ES-I3 (cell line): ENCODE measurements at regions not wholly inside any gene's neighbourhood (a gene's known extent, or its start where the extent isn't known, plus 50 kb on each side); places are given as distances from the start of the nearest gene placed in this dataset.
"Not testable (repeated sequence)": the region's sequence is repeated elsewhere in the genome, so short reads cannot be mapped to it uniquely, and the experiment has no call there.

ENCODE experiments used
- H3K36me3 ChIP-seq: 2 replicates; pipeline ENCODE4 v1.6.1; 2013; ENCODE audit warnings: mild to moderate bottlenecking, low read length, control low read depth, moderate library complexity; ENCODE audit not compliant: insufficient read depth
- H3K4me1 ChIP-seq: 2 replicates; pipeline ENCODE4 v1.6.1; 2013; ENCODE audit warnings: mild to moderate bottlenecking, control low read depth, low read length; ENCODE audit not compliant: insufficient read depth
- H3K9ac ChIP-seq: 2 replicates; pipeline ENCODE4 v1.6.1; 2013; ENCODE audit warnings: low read depth, mild to moderate bottlenecking, low read length, moderate library complexity
- H3K9me3 ChIP-seq: 2 replicates; pipeline ENCODE4 v1.6.1; 2013; ENCODE audit warnings: mild to moderate bottlenecking, low read length, moderate library complexity; ENCODE audit not compliant: control insufficient read depth, insufficient read depth

GRCh38 chr4:167775375-167775774, 317.0 kb upstream of the ANXA10 start:
- H3K4me1 ChIP-seq: no peaks in the 10 kb centered on the region
- H3K9me3 ChIP-seq: no peaks in the 10 kb centered on the region
- H3K9ac ChIP-seq: no peak overlapping the region
- H3K36me3 ChIP-seq: no peaks in the 10 kb centered on the region

- Histone ChIP-seq H3K9me3 (no peaks in the 10 kb centered on the region), H3K36me3 (no peaks in the 10 kb centered on the region), H3K9ac (no peak overlapping the region), H3K4me1 (no peaks in the 10 kb centered on the region)
Observed at GRCh38 chr4:167779280-167779679, 313.1 kb upstream of the ANXA10 start.

GRCh38 chr4:167779864-167780263, 312.5 kb upstream of the ANXA10 start:
- Histone ChIP-seq H3K9ac (no peak overlapping the region), H3K36me3 (no peaks in the 10 kb centered on the region), H3K9me3 (no peaks in the 10 kb centered on the region), H3K4me1 (no peaks in the 10 kb centered on the region)

- Histone ChIP-seq H3K9me3 (no peaks in the 10 kb centered on the region), H3K4me1 (no peaks in the 10 kb centered on the region), H3K36me3 (no peaks in the 10 kb centered on the region), H3K9ac (no peak overlapping the region)
Observed at GRCh38 chr4:167784826-167785225, 307.5 kb upstream of the ANXA10 start.

GRCh38 chr4:167785523-167785922, 306.8 kb upstream of the ANXA10 start:
- no peaks in the 10 kb centered on the region for H3K4me1 ChIP-seq
- no peaks in the 10 kb centered on the region for H3K36me3 ChIP-seq
- H3K9me3 ChIP-seq: no peaks in the 10 kb centered on the region
- H3K9ac ChIP-seq: no peak overlapping the region

DNA sequence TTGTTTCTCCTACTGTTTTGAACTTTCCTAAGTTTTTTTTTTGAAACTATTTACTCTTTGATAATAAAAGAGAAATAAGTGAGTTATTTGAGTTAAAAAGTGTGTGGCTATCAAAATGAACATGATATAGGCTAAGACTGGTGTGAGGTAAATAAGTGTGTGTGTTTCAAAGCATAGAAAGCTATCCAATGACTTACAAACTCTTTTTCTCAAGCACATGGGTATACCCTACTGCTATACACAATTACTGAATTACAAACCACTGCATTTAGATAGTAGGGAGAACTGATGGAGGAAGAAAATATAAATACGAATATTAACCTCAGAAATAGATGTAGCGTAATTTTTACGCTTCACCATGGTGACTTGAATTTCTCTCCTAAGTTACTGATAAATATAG, 305.8 kb upstream of the ANXA10 start:
- Histone ChIP-seq H3K9ac (no peak overlapping the region), H3K36me3 (no peaks in the 10 kb centered on the region), H3K9me3 (no peaks in the 10 kb centered on the region), H3K4me1 (no peaks in the 10 kb centered on the region)

GRCh38 chr4:167787231-167787630, 305.1 kb upstream of the ANXA10 start:
- no peaks in the 10 kb centered on the region for H3K9me3 ChIP-seq
- no peaks in the 10 kb centered on the region for H3K4me1 ChIP-seq
- H3K9ac ChIP-seq: no peak overlapping the region
- no peaks in the 10 kb centered on the region for H3K36me3 ChIP-seq

- Histone ChIP-seq H3K9me3 (no peaks in the 10 kb centered on the region), H3K9ac (no peak overlapping the region), H3K36me3 (no peaks in the 10 kb centered on the region), H3K4me1 (peaks cover 2% of the 10 kb centered on the region; the same call in 1 of the 2 replicates)
Observed at GRCh38 chr4:167802463-167803212, 289.7 kb upstream of the ANXA10 start.

DNA sequence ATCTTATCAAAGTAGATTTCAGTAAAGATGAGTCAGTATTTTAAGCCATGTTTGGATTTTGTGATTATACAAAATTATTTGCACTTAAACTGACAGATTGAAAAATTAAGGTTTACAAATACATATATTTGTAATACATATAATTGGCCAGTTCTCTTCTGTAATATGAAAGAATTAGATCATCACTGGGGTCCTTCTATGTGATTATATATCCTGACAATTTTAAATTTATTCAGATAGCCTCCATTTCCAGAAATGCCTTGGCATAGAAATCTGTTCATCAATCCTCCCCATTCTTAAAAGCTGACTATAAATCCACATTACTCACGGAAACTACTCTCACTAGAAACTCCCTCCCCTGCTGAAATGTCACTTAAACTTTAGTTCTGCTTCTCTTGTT, 280.4 kb upstream of the ANXA10 start:
- H3K36me3 ChIP-seq: no peaks in the 10 kb centered on the region
- H3K9ac ChIP-seq: no peak overlapping the region
- peaks cover 8% of the 10 kb centered on the region; the same call in 1 of the 2 replicates for H3K9me3 ChIP-seq
- H3K4me1 ChIP-seq: peaks cover 4% of the 10 kb centered on the region; the same call in 1 of the 2 replicates

DNA sequence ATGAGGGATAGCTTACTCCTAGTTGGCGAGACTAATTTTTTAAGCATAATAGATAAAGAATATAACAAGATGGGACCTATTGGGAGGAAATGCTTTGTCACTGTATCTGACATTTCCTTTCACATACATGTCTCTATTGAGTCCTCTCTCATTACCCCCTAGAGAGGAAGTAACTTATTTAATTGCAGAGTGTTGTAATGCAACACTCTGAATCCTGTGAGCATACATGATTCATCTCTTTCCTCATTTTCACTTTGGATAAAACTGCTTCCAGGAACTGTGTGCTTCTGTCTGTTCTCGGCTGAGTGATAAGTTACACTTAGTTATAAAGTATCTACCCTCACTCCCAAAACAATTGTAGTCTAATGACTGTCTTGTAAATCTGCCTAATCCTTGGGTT, 266.1 kb upstream of the ANXA10 start:
- H3K9ac ChIP-seq: no peak overlapping the region
- peaks cover 2% of the 10 kb centered on the region for H3K9me3 ChIP-seq
- peaks cover 9% of the 10 kb centered on the region for H3K4me1 ChIP-seq
- H3K36me3 ChIP-seq: no peaks in the 10 kb centered on the region; the same call in 1 of the 2 replicates

DNA sequence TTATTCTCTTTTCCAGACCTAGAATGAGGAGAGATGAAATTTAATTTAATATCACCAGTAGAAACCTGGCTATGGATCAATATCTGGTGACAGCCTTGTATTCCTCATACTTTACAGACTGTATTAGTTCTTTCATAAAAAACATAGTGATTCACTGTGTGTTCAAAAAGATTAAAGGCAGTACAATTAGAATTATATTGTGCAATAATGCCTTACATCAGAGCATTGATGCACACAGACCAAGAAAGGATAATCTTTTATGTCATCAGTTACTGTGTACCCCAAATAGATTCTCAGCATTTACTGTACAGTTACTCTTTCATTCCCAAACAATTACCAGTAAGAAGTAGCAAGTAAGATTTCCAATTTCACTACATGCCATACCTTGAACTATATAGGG, 260.5 kb upstream of the ANXA10 start:
- no peaks in the 10 kb centered on the region for H3K9me3 ChIP-seq
- no peaks in the 10 kb centered on the region for H3K4me1 ChIP-seq
- H3K9ac ChIP-seq: no peak overlapping the region
- H3K36me3 ChIP-seq: no peaks in the 10 kb centered on the region

GRCh38 chr4:167838686-167839085, 253.7 kb upstream of the ANXA10 start:
- no peaks in the 10 kb centered on the region for H3K36me3 ChIP-seq
- no peaks in the 10 kb centered on the region for H3K4me1 ChIP-seq
- H3K9me3 ChIP-seq: 0 out of 2 replicates have a peak, but pooled peaks cover 2% of the 10 kb centered on the region
- no peak overlapping the region for H3K9ac ChIP-seq

- H3K9ac ChIP-seq: no peak overlapping the region
- H3K9me3 ChIP-seq: 0 out of 2 replicates have a peak, but pooled peaks cover 2% of the 10 kb centered on the region
- H3K36me3 ChIP-seq: no peaks in the 10 kb centered on the region
- no peaks in the 10 kb centered on the region for H3K4me1 ChIP-seq
Observed at GRCh38 chr4:167842487-167842886, 249.8 kb upstream of the ANXA10 start.

DNA sequence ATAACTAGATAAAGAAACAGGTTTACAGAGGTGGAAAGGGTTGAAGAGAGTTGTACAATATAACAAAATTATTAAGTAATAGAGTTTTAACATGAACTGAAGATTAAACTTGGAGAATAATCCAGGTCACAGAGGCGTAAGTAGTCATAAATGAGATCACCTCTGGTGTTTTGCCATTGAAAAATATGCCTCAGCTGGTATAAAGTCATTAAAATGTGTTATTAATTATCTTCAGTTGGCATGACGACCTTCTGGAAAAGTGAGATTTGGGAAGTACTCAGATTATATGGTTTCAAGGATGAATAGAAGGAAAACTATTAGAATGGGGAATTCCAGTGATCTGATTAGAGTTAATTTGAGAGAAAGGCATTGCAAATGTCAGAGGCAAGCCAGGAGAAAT, 237.5 kb upstream of the ANXA10 start:
- Histone ChIP-seq H3K9me3 (no peaks in the 10 kb centered on the region), H3K4me1 (no peaks in the 10 kb centered on the region), H3K9ac (no peak overlapping the region), H3K36me3 (no peaks in the 10 kb centered on the region)

DNA sequence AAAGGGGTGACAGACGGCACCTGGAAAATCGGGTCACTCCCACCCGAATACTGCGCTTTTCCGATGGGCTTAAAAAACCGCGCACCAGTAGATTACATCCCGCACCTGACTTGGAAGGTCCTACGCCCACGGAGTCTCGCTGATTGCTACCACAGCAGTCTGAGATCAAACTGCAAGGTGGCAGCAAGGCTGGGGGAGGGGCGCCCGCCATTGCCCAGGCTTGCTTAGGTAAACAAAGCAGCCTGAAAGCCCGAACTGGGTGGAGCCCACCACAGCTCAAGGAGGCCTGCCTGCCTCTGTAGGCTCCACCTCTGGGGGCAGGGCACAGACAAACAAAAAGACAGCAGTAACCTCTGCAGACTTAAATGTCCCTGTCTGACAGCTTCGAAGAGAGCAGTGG, 234.2 kb upstream of the ANXA10 start:
- H3K4me1 ChIP-seq, H3K9me3 ChIP-seq, H3K9ac ChIP-seq, H3K36me3 ChIP-seq: not testable (repeated sequence)
